ENCODE measurements at regions not wholly inside any gene's neighbourhood (a gene's known extent, or its start where the extent isn't known, plus 50 kb on each side); places are given as distances from the start of the nearest gene placed in this dataset.
"Not testable (repeated sequence)": the region's sequence is repeated elsewhere in the genome, so short reads cannot be mapped to it uniquely, and the experiment has no call there.

DNA sequence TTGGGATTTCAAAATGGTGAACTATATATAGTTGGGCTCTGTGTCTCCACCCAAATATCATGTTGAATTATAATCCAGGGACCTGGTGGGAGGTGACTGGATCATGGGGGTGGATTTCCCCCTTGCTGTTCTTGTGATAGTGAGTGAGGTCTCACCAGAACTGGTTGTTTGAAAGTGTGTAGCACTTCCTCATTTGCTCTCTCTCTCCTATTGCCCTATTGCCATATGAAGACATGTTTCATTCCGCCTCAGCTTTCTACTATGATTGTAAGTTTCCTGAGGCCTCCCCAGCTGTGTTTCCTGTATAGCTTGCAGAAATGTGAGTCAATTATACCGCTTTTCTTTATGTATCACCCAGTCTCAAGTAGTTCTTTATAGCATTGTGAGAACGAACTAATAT lies 545.6 kb downstream of the TRAM1L1 start:
- H3K9me3 ChIP-seq (ENCODE audit: insufficient read depth, low read depth, low read length) = no peaks in the 10 kb centered on the region
- no peaks in the 10 kb centered on the region for H3K4me1 ChIP-seq (ENCODE audit: insufficient read depth, low read length, poor library complexity, severe bottlenecking)
- H4K20me1 ChIP-seq (ENCODE audit: insufficient read depth, low read length, poor library complexity, severe bottlenecking) = no peaks in the 10 kb centered on the region
- H3K36me3 ChIP-seq (ENCODE audit: insufficient read depth, low read length) = no peaks in the 10 kb centered on the region
- H3K4me2 ChIP-seq (ENCODE audit: low read depth, low read length, poor library complexity, severe bottlenecking) = no peak overlapping the region
- H2AFZ ChIP-seq (ENCODE audit: low read length) = no peak overlapping the region
- no peak overlapping the region for H3K9ac ChIP-seq (ENCODE audit: low read depth, low read length, poor library complexity, severe bottlenecking)
- no peak overlapping the region for H3K4me3 ChIP-seq (ENCODE audit: low read length, poor library complexity, severe bottlenecking)
- H3K9me2 ChIP-seq (replicated peaks; ENCODE audit: low read depth, low read length) = no peaks in the 10 kb centered on the region
- H3F3A ChIP-seq (ENCODE audit: low read depth) = no peaks in the 10 kb centered on the region
- TF ChIP-seq CTCF (conservative IDR thresholded peaks at IDR 0.05; ENCODE audit: low read length) = no peak
- no peak for TF ChIP-seq EZH2phosphoT487 (IDR thresholded peaks at IDR 0.05; ENCODE audit: borderline replicate concordance)
- no peaks in the 10 kb centered on the region for H3K27me3 ChIP-seq (ENCODE audit: insufficient read depth, low read length, poor library complexity, severe bottlenecking)
- H3K79me2 ChIP-seq (ENCODE audit: insufficient read depth, low read length) = no peaks in the 10 kb centered on the region

DNA sequence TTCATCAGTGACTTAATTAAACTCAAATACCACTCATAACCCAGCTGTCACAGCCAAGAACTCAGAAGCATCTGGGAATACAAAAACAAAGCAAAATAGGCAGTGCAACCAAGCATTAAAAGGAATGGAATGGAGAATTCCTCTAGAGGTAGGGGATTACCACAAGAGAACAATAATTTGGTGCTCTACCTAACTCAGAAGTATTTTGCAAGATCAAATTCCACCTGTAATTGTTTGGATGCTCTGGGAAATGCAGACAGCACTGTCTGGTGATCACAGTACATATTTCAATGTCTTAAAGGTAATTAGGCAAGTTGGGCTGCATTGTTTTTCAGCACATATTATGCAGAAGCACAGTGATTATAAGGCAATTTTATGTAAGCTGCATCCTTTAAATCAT lies 547.5 kb downstream of the TRAM1L1 start:
- Histone ChIP-seq H3K36me3 (ENCODE audit: insufficient read depth, low read length) (no peaks in the 10 kb centered on the region), H3K4me1 (ENCODE audit: insufficient read depth, low read length, poor library complexity, severe bottlenecking) (peaks cover under 1% of the 10 kb centered on the region), H3K4me2 (ENCODE audit: low read depth, low read length, poor library complexity, severe bottlenecking) (no peak overlapping the region), H2AFZ (ENCODE audit: low read length) (no peak overlapping the region), H3K79me2 (ENCODE audit: insufficient read depth, low read length) (no peaks in the 10 kb centered on the region), H4K20me1 (ENCODE audit: insufficient read depth, low read length, poor library complexity, severe bottlenecking) (no peaks in the 10 kb centered on the region), H3F3A (ENCODE audit: low read depth) (peaks cover 4% of the 10 kb centered on the region; the same call in 1 of the 2 replicates), H3K4me3 (ENCODE audit: low read length, poor library complexity, severe bottlenecking) (no peak overlapping the region), H3K9me2 (replicated peaks; ENCODE audit: low read depth, low read length) (no peaks in the 10 kb centered on the region), H3K9me3 (ENCODE audit: insufficient read depth, low read depth, low read length) (no peaks in the 10 kb centered on the region), H3K9ac (ENCODE audit: low read depth, low read length, poor library complexity, severe bottlenecking) (no peak overlapping the region), H3K27me3 (ENCODE audit: insufficient read depth, low read length, poor library complexity, severe bottlenecking) (no peaks in the 10 kb centered on the region)
- TF ChIP-seq CTCF (conservative IDR thresholded peaks at IDR 0.05; ENCODE audit: low read length) (no peak), EZH2phosphoT487 (IDR thresholded peaks at IDR 0.05; ENCODE audit: borderline replicate concordance) (no peak)

- not testable (repeated sequence) for H3K9me2 ChIP-seq (replicated peaks; ENCODE audit: low read depth, low read length); H4K20me1 ChIP-seq (ENCODE audit: insufficient read depth, low read length, poor library complexity, severe bottlenecking); H3K4me3 ChIP-seq (ENCODE audit: low read length, poor library complexity, severe bottlenecking); H2AFZ ChIP-seq (ENCODE audit: low read length); H3K4me2 ChIP-seq (ENCODE audit: low read depth, low read length, poor library complexity, severe bottlenecking); H3F3A ChIP-seq (ENCODE audit: low read depth); H3K27me3 ChIP-seq (ENCODE audit: insufficient read depth, low read length, poor library complexity, severe bottlenecking); H3K36me3 ChIP-seq (ENCODE audit: insufficient read depth, low read length); H3K79me2 ChIP-seq (ENCODE audit: insufficient read depth, low read length); H3K9ac ChIP-seq (ENCODE audit: low read depth, low read length, poor library complexity, severe bottlenecking); H3K9me3 ChIP-seq (ENCODE audit: insufficient read depth, low read depth, low read length)
- peaks cover 12% of the 10 kb centered on the region for H3K4me1 ChIP-seq (ENCODE audit: insufficient read depth, low read length, poor library complexity, severe bottlenecking)
These were observed 549.4 kb downstream of the TRAM1L1 start for GRCh38 chr4:116536024-116536423.

DNA sequence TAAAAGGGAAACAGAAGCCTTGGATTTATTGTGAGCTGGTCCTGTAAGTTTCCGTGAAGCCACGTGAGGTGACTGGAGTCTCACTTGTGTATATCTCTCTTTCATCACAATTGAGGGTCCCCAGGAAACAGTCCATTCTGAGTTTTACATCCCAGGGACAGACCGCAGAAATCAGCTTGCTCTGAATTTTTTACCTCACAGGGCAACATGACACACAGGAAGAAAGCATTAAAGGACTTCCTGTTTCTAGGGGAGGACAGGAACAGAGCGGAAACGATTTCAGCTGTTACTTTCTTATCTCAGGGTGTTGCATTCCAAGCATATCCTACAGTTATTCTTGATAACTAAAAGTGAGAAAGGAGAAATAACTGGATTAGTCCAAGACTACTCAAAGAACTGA lies 553.5 kb downstream of the TRAM1L1 start:
- Histone ChIP-seq H3K79me2 (ENCODE audit: insufficient read depth, low read length) (no peaks in the 10 kb centered on the region), H3K27me3 (ENCODE audit: insufficient read depth, low read length, poor library complexity, severe bottlenecking) (no peaks in the 10 kb centered on the region), H4K20me1 (ENCODE audit: insufficient read depth, low read length, poor library complexity, severe bottlenecking) (no peaks in the 10 kb centered on the region), H3F3A (ENCODE audit: low read depth) (peaks cover 7% of the 10 kb centered on the region; the same call in 1 of the 2 replicates), H3K9me3 (ENCODE audit: insufficient read depth, low read depth, low read length) (no peaks in the 10 kb centered on the region), H3K4me1 (ENCODE audit: insufficient read depth, low read length, poor library complexity, severe bottlenecking) (peaks cover 40% of the 10 kb centered on the region), H3K4me3 (ENCODE audit: low read length, poor library complexity, severe bottlenecking) (peak overlapping the region; percentile 44), H3K9me2 (replicated peaks; ENCODE audit: low read depth, low read length) (no peaks in the 10 kb centered on the region), H2AFZ (ENCODE audit: low read length) (no peak overlapping the region), H3K4me2 (ENCODE audit: low read depth, low read length, poor library complexity, severe bottlenecking) (peak overlapping the region; percentile 55), H3K9ac (ENCODE audit: low read depth, low read length, poor library complexity, severe bottlenecking) (no peak overlapping the region), H3K36me3 (ENCODE audit: insufficient read depth, low read length) (no peaks in the 10 kb centered on the region)
- TF ChIP-seq CTCF (conservative IDR thresholded peaks at IDR 0.05; ENCODE audit: low read length) (no peak), EZH2phosphoT487 (IDR thresholded peaks at IDR 0.05; ENCODE audit: borderline replicate concordance) (0 out of 2 replicates have a peak, but pooled peaks have one; percentile 35)
